Sigmoid colon (tissue), 6 donors: ENCODE measurements at regions not wholly inside any gene's neighbourhood (a gene's known extent, or its start where the extent isn't known, plus 50 kb on each side); places are given as distances from the start of the nearest gene placed in this dataset.

Experiments used
- DNase-seq: peaks from one replicate; pipeline ENCODE4 v3.0.0-alpha.2; 2019
- H3K27ac ChIP-seq, 4 donors: fragments of 200-600 bp; sonication (generic); one replicate each; pipeline ENCODE4 v1.5.1; 2016 to 2019; ENCODE audit warnings: mild to moderate bottlenecking in 1 of 4
- H3K27me3 ChIP-seq, 3 donors: fragments of 200-600 bp; sonication (generic); one replicate each; pipeline ENCODE4 v1.5.1; 2019; ENCODE audit warnings: mild to moderate bottlenecking in 1 of 3
- H3K36me3 ChIP-seq, 4 donors: fragments of 200-600 bp; sonication (generic); one replicate each; pipeline ENCODE4 v1.5.1; 2016 to 2019
- H3K4me1 ChIP-seq, 4 donors: fragments of 200-600 bp; sonication (generic); one replicate each; pipeline ENCODE4 v1.5.1; 2017 to 2019
- H3K4me3 ChIP-seq, 4 donors: fragments of 200-600 bp; sonication (generic); one replicate each; pipeline ENCODE4 v1.5.1; 2017 to 2019; ENCODE audit warnings: mild to moderate bottlenecking in 2 of 4, moderate library complexity in 1 of 4
- H3K9me3 ChIP-seq, 4 donors: fragments of 200-600 bp in 3 of 4; sonication (generic) in 3 of 4; one replicate each; pipeline versions ENCODE4 v1.5.1 to v1.6.1; 2013 to 2019
- CTCF ChIP-seq, 4 experiments: fragments of 450-650 bp in 3 of 4; fragments of 200-600 bp in 1 of 4; IDR thresholded peaks; one replicate each; pipeline ENCODE4 v1.5.1; 2016 to 2019; ENCODE audit warnings: antibody characterized with exemption in 4 of 4, mild to moderate bottlenecking in 3 of 4, moderate library complexity in 2 of 4
- EP300 ChIP-seq, 4 donors: sonication (generic); formaldehyde crosslinking; IDR thresholded peaks; one replicate each; pipeline ENCODE4 v1.6.1; 2017; ENCODE audit warnings: antibody characterized with exemption in 4 of 4
- POLR2A ChIP-seq, 2 donors: fragments of 450-650 bp; IDR thresholded peaks; one replicate each; pipeline ENCODE4 v1.6.1; 2016; ENCODE audit warnings: antibody characterized with exemption in 2 of 2, mild to moderate bottlenecking in 2 of 2, moderate library complexity in 2 of 2
- POLR2AphosphoS5 ChIP-seq, 4 donors: sonication (generic); formaldehyde crosslinking; IDR thresholded peaks; one replicate each; pipeline ENCODE4 v1.6.1; 2017; ENCODE audit warnings: antibody characterized with exemption in 4 of 4
- WGBS, 2 donors: extraction: QIAGEN DNeasy Blood & Tissue Kit; methylation state at CpG; one replicate each; pipeline ENCODE4 v1.1.7; 2013; 5-methylcytosine and 5-hydroxymethylcytosine counted together
- intact Hi-C: fragments of 100-400 bp; cut with DNase I; formaldehyde crosslinking; loops from one replicate; pipeline ENCODE4 v1.15.1; 2023
- donor health status: healthy with polysubstance abuse.
- donor health status: healthy.

- 91 to 94% methylated on average over 4 of the region's 4 CpGs for WGBS, 2 donors
- no peaks in the 10 kb centered on the region for H3K27me3 ChIP-seq
- H3K36me3 ChIP-seq: no peaks in the 10 kb centered on the region
- TF ChIP-seq CTCF (IDR thresholded peaks at IDR 0.05) (no peak), EP300 (IDR thresholded peaks at IDR 0.05) (no peak), POLR2AphosphoS5 (IDR thresholded peaks at IDR 0.05) (no peak), POLR2A (IDR thresholded peaks at IDR 0.05) (no peak)
- H3K9me3 ChIP-seq: no peaks in the 10 kb centered on the region
- no peaks in the 10 kb centered on the region for H3K4me1 ChIP-seq
- H3K4me3 ChIP-seq: no peak overlapping the region
- no peak overlapping the region for H3K27ac ChIP-seq
- intact Hi-C loops: no loop called here
- DNase-seq: no peak
These were observed 145.4 kb upstream of the EGFLAM start for GRCh38 chr5:38112938-38113337.

GRCh38 chr5:38110130-38110529 lies 148.2 kb upstream of the EGFLAM start:
- WGBS, 2 donors: 88 to 95% methylated on average over 6 of the region's 6 CpGs
- Histone ChIP-seq H3K4me3 (no peak overlapping the region), H3K27ac (no peak overlapping the region), H3K4me1 (no peaks in the 10 kb centered on the region), H3K9me3 (no peaks in the 10 kb centered on the region), H3K36me3 (no peaks in the 10 kb centered on the region), H3K27me3 (no peaks in the 10 kb centered on the region)
- DNase-seq: no peak
- intact Hi-C loops: no loop called here
- no peak for TF ChIP-seq CTCF (IDR thresholded peaks at IDR 0.05)
- no peak for TF ChIP-seq POLR2A (IDR thresholded peaks at IDR 0.05)
- TF ChIP-seq EP300 (IDR thresholded peaks at IDR 0.05): no peak
- TF ChIP-seq POLR2AphosphoS5 (IDR thresholded peaks at IDR 0.05): no peak

GRCh38 chr5:38107096-38107495 lies 151.3 kb upstream of the EGFLAM start:
- Histone ChIP-seq H3K9me3 (no peaks in the 10 kb centered on the region), H3K4me3 (no peak overlapping the region), H3K4me1 (no peaks in the 10 kb centered on the region), H3K36me3 (no peaks in the 10 kb centered on the region), H3K27me3 (no peaks in the 10 kb centered on the region), H3K27ac (no peak overlapping the region)
- intact Hi-C loops: no loop called here
- no peak for DNase-seq
- TF ChIP-seq POLR2AphosphoS5 (IDR thresholded peaks at IDR 0.05) (no peak), POLR2A (IDR thresholded peaks at IDR 0.05) (no peak)
- WGBS, 2 donors: 89 to 92% methylated on average over 6 of the region's 6 CpGs

- 80 to 85% methylated on average over 4 of the region's 4 CpGs for WGBS, 2 donors
- H3K9me3 ChIP-seq: no peaks in the 10 kb centered on the region
- no peaks in the 10 kb centered on the region for H3K4me1 ChIP-seq
- no peak for DNase-seq
- H3K36me3 ChIP-seq: no peaks in the 10 kb centered on the region
- no peaks in the 10 kb centered on the region for H3K27me3 ChIP-seq
- no peak overlapping the region for H3K27ac ChIP-seq
- H3K4me3 ChIP-seq: no peak overlapping the region
- intact Hi-C loops: no loop called here
- TF ChIP-seq CTCF (IDR thresholded peaks at IDR 0.05) (no peak), POLR2AphosphoS5 (IDR thresholded peaks at IDR 0.05) (no peak), EP300 (IDR thresholded peaks at IDR 0.05) (no peak), POLR2A (IDR thresholded peaks at IDR 0.05) (no peak)
These were observed 152.6 kb upstream of the EGFLAM start for GRCh38 chr5:38105801-38106200.

- WGBS, 2 donors: 82 to 85% methylated on average over 3 of the region's 3 CpGs
- Histone ChIP-seq H3K27ac (no peak overlapping the region), H3K36me3 (no peaks in the 10 kb centered on the region), H3K9me3 (no peaks in the 10 kb centered on the region), H3K27me3 (no peaks in the 10 kb centered on the region), H3K4me1 (no peaks in the 10 kb centered on the region), H3K4me3 (no peak overlapping the region)
- TF ChIP-seq CTCF (IDR thresholded peaks at IDR 0.05) (no peak), EP300 (IDR thresholded peaks at IDR 0.05) (no peak), POLR2A (IDR thresholded peaks at IDR 0.05) (no peak), POLR2AphosphoS5 (IDR thresholded peaks at IDR 0.05) (no peak)
- intact Hi-C loops: no loop called here
- DNase-seq: no peak
These were observed 153.2 kb upstream of the EGFLAM start for GRCh38 chr5:38105231-38105570.
